ENCODE measurements at regions not wholly inside any gene's neighbourhood (a gene's known extent, or its start where the extent isn't known, plus 50 kb on each side); places are given as distances from the start of the nearest gene placed in this dataset.

- Histone ChIP-seq H3K9me3 (ENCODE audit: control insufficient read depth in 4 of 4, insufficient read depth in 3 of 4, low read length in 3 of 4) (no peaks in the 10 kb centered on the region), H3K9ac (ENCODE audit: insufficient read depth in 1 of 2, low read length in 2 of 2) (no peak overlapping the region), H3K27me3 (ENCODE audit: control insufficient read depth in 3 of 3, insufficient read depth in 3 of 3, low read length in 2 of 3) (no peaks in the 10 kb centered on the region), H3K27ac (ENCODE audit: low read depth in 1 of 2, low read length in 1 of 2) (no peak overlapping the region), H3K4me3 (no peak overlapping the region), H3K36me3 (ENCODE audit: control insufficient read depth in 4 of 4, insufficient read depth in 4 of 4, low read length in 4 of 4) (no peaks in the 10 kb centered on the region), H3K4me1 (ENCODE audit: control insufficient read depth in 5 of 5, insufficient read depth in 5 of 5, low read length in 5 of 5) (no peaks in the 10 kb centered on the region)
- 89 to 91% methylated on average over 6 of the region's 6 CpGs for WGBS, 2 donors
- no peak for DNase-seq
- ATAC-seq (ENCODE audit: insufficient read depth, low FRiP score), result no peak
- no peak for TF ChIP-seq CTCF (IDR thresholded peaks at IDR 0.05; ENCODE audit: control extremely low read depth, extremely low read depth)
Measured at GRCh38 chr7:110397927-110398660, 692.8 kb upstream of the LRRN3 start.

GRCh38 chr7:110399421-110399820, 691.5 kb upstream of the LRRN3 start:
- H3K9ac ChIP-seq (ENCODE audit: insufficient read depth in 1 of 2, low read length in 2 of 2), result no peak overlapping the region
- no peak overlapping the region for H3K4me3 ChIP-seq
- TF ChIP-seq CTCF (IDR thresholded peaks at IDR 0.05; ENCODE audit: control extremely low read depth, extremely low read depth), result no peak
- no peaks in the 10 kb centered on the region for H3K27me3 ChIP-seq (ENCODE audit: control insufficient read depth in 3 of 3, insufficient read depth in 3 of 3, low read length in 2 of 3)
- H3K27ac ChIP-seq (ENCODE audit: low read depth in 1 of 2, low read length in 1 of 2), result no peak overlapping the region
- H3K9me3 ChIP-seq (ENCODE audit: control insufficient read depth in 4 of 4, insufficient read depth in 3 of 4, low read length in 3 of 4), result no peaks in the 10 kb centered on the region
- ATAC-seq (ENCODE audit: insufficient read depth, low FRiP score) (no peak), DNase-seq (no peak)
- no peaks in the 10 kb centered on the region for H3K36me3 ChIP-seq (ENCODE audit: control insufficient read depth in 4 of 4, insufficient read depth in 4 of 4, low read length in 4 of 4)
- WGBS, 2 donors, result 64 to 78% methylated on average over 2 of the region's 2 CpGs
- no peaks in the 10 kb centered on the region for H3K4me1 ChIP-seq (ENCODE audit: control insufficient read depth in 5 of 5, insufficient read depth in 5 of 5, low read length in 5 of 5)

- WGBS, 2 donors, result 35 to 74% methylated on average over 2 of the region's 2 CpGs
- Histone ChIP-seq H3K4me3 (no peak overlapping the region), H3K9ac (ENCODE audit: insufficient read depth in 1 of 2, low read length in 2 of 2) (no peak overlapping the region), H3K9me3 (ENCODE audit: control insufficient read depth in 4 of 4, insufficient read depth in 3 of 4, low read length in 3 of 4) (no peaks in the 10 kb centered on the region), H3K36me3 (ENCODE audit: control insufficient read depth in 4 of 4, insufficient read depth in 4 of 4, low read length in 4 of 4) (no peaks in the 10 kb centered on the region), H3K27me3 (ENCODE audit: control insufficient read depth in 3 of 3, insufficient read depth in 3 of 3, low read length in 2 of 3) (no peaks in the 10 kb centered on the region), H3K4me1 (ENCODE audit: control insufficient read depth in 5 of 5, insufficient read depth in 5 of 5, low read length in 5 of 5) (no peaks in the 10 kb centered on the region), H3K27ac (ENCODE audit: low read depth in 1 of 2, low read length in 1 of 2) (no peak overlapping the region)
- ATAC-seq (ENCODE audit: insufficient read depth, low FRiP score) (no peak), DNase-seq (peak in 2 of 3 donors; percentile 28 to 57)
- no peak for TF ChIP-seq CTCF (IDR thresholded peaks at IDR 0.05; ENCODE audit: control extremely low read depth, extremely low read depth)
Measured at GRCh38 chr7:110400411-110400810, 690.5 kb upstream of the LRRN3 start.

GRCh38 chr7:110407242-110407641, 683.7 kb upstream of the LRRN3 start:
- Histone ChIP-seq H3K4me1 (ENCODE audit: control insufficient read depth in 5 of 5, insufficient read depth in 5 of 5, low read length in 5 of 5) (no peaks in the 10 kb centered on the region), H3K9ac (ENCODE audit: insufficient read depth in 1 of 2, low read length in 2 of 2) (no peak overlapping the region), H3K27me3 (ENCODE audit: control insufficient read depth in 3 of 3, insufficient read depth in 3 of 3, low read length in 2 of 3) (no peaks in the 10 kb centered on the region), H3K4me3 (no peak overlapping the region), H3K9me3 (ENCODE audit: control insufficient read depth in 4 of 4, insufficient read depth in 3 of 4, low read length in 3 of 4) (peaks cover 0 to 5% (median 2%) of the 10 kb centered on the region in 4 donors), H3K27ac (ENCODE audit: low read depth in 1 of 2, low read length in 1 of 2) (no peak overlapping the region), H3K36me3 (ENCODE audit: control insufficient read depth in 4 of 4, insufficient read depth in 4 of 4, low read length in 4 of 4) (no peaks in the 10 kb centered on the region)
- DNase-seq (no peak), ATAC-seq (ENCODE audit: insufficient read depth, low FRiP score) (no peak)
- no peak for TF ChIP-seq CTCF (IDR thresholded peaks at IDR 0.05; ENCODE audit: control extremely low read depth, extremely low read depth)
- 44 to 64% methylated on average over 3 of the region's 3 CpGs for WGBS, 2 donors
